ENCODE measurements at regions not wholly inside any gene's neighbourhood (a gene's known extent, or its start where the extent isn't known, plus 50 kb on each side); places are given as distances from the start of the nearest gene placed in this dataset.

DNA sequence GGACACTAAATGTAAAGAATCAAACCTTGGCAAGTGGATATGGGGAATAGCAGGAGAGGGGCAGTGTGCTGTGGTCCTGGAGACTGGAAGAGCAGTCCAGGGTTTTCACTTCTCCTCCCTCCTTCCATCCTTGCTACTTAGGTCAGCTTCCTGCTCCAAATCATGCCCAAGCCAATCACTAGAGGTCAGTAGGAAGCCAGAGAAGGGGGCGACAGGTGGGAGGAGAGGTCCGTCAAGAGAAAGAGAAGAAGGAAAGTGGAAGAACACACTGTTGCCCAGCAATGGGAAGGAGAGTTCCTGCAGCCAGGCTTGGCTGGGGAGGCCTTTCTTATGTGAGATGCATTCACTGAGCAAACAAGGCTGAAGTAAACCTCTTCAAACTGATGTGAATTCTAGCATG is 289.6 kb downstream of the DTWD2 start:
- DNase-seq (ENCODE audit: extremely low spot score): no peak
- POLR2A ChIA-PET: no interaction called here
- TF ChIP-seq, protein P1, sequence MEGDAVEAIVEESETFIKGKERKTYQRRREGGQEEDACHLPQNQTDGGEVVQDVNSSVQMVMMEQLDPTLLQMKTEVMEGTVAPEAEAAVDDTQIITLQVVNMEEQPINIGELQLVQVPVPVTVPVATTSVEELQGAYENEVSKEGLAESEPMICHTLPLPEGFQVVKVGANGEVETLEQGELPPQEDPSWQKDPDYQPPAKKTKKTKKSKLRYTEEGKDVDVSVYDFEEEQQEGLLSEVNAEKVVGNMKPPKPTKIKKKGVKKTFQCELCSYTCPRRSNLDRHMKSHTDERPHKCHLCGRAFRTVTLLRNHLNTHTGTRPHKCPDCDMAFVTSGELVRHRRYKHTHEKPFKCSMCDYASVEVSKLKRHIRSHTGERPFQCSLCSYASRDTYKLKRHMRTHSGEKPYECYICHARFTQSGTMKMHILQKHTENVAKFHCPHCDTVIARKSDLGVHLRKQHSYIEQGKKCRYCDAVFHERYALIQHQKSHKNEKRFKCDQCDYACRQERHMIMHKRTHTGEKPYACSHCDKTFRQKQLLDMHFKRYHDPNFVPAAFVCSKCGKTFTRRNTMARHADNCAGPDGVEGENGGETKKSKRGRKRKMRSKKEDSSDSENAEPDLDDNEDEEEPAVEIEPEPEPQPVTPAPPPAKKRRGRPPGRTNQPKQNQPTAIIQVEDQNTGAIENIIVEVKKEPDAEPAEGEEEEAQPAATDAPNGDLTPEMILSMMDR (IDR thresholded peaks at IDR 0.05; ENCODE audit: control extremely low read depth, extremely low read depth, low read depth, missing control alignments): peak; percentile 14
- CTCF ChIA-PET: interaction anchor here (1.3 to 4.1 kb wide), 2 partner anchors 9 to 94 kb away, joined by 4 to 16 read pairs; no protein-coding TSS in a partner anchor

DNA sequence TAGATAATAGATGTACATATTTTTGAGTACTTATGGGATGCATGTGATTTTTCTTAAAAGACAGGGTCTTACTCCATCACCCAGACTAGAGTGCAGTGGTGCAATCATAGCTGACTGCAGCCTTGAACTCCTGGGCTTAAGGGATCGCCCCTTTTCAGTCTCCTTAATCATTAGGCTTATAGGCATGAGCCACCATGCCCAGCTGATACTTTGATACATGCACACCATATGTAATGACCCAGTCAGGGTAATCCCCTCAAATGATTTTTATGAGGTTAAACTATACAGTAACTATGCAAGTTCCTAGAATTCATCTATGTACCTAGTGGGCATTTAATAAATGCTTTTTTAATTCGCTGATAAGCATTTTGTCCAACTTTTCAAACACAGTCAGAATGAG is 292.3 kb downstream of the DTWD2 start:
- ChIA-PET CTCF (interaction anchor here (1.2 to 4.1 kb wide), 3 partner anchors 8 to 96 kb away, joined by 5 to 16 read pairs (median 6); no protein-coding TSS in a partner anchor), POLR2A (no interaction called here)
- TF ChIP-seq, protein P1 (IDR thresholded peaks at IDR 0.05; ENCODE audit: control extremely low read depth, extremely low read depth, low read depth, missing control alignments): no peak
- DNase-seq (ENCODE audit: extremely low spot score): no peak

DNA sequence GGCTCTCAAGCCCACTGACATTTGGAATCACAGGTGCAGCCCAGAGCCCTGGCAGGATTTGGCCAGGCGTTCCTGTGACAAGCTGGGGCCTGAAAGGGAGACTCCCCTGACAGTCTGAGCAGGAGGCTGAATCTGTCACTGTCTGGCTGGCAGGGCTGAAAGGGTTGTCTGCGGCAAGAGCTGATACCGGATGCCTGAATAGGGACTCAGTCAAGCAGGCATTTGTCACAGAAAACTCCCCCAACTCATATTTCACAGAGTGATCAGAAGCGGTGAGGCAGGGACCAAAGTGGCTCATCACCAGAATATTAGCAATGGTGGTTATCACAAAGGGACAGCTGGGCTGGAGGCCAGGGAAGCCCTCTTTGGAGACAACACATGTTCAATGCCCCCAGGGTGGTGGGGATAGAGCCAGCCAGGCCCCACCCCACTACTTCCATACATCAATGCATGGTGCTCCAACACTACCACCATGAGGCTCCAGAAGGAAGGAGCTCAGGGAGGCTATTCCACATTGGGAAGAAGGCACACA is 295.5 kb downstream of the DTWD2 start:
- CTCF ChIA-PET: no interaction called here
- POLR2A ChIA-PET: no interaction called here
- TF ChIP-seq, protein P1 (IDR thresholded peaks at IDR 0.05; ENCODE audit: control extremely low read depth, extremely low read depth, low read depth, missing control alignments): no peak

DNA sequence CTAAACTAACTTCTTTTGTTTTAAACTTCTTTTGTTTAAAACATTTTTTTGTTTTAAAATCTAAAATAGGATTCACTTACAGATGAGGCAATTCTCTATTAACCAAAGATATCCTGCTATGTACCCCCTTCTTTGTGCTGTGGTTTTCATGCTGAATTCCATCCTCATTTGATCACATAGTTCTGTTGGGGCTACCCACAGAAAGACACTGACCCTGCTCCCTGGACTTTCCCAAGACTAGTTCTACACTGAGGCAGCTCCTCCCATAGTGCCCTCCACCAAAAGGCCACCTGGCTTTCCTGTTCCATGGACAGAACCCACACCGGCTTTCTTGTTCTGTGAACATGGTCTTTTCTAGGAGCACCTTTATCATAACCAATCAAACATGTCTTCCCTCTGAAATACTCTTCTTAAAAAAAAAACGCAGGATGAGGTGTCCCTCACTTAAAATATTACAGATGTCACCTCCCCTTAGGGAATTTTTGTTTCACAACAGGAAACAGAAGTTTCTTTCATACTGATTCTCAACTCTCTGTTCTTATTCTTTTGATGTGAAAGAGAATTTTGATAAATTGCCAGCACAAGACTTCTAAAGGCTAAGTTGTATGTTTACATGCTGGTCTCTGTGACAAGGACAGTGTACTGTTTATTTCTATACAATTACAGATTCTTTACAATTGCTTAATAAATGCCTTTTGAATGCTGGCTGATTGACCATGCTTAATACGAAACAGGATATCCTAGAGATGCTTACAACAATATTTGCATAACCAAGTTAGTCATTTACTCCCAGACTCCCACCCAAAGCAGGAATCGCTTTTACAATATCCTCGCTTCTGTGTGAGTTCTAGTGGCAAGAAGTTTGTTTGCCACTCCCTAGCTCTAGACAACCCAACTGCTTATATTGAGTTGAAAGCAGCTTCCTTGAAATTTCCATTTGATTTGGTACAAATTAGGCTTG is 300.4 kb downstream of the DTWD2 start:
- ChIA-PET POLR2A (no interaction called here), CTCF (interaction anchor here (1.7 to 1.9 kb wide), 3 partner anchors 9 to 13 kb away, joined by 6 read pairs; no protein-coding TSS in a partner anchor)
- DNase-seq (ENCODE audit: extremely low spot score): no peak
- TF ChIP-seq, protein P1 (IDR thresholded peaks at IDR 0.05; ENCODE audit: control extremely low read depth, extremely low read depth, low read depth, missing control alignments): no peak

More for the DNA sequence above, 295.5 kb downstream of the DTWD2 start:
- DNase-seq (ENCODE audit: extremely low spot score): no peak

DNA sequence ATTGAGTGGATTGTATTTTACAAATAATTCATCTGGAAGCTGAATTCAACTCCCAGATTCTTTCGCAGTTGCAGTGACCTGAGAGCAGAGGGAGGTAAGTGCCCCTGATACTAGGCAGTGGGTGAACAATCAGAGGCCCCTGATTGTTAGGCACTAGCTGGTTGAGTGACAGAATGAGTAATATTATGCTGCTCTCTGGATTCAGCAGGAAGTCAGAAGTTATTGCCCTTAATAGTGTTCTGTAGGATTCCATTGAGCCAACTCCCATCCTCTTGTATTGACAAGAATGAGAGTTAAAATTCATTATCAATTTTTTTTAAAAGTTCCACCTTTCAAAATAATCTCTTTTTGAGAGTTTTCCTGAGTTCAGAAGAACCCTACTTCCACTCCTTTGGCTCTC is 301.2 kb downstream of the DTWD2 start:
- TF ChIP-seq, protein P1 (IDR thresholded peaks at IDR 0.05; ENCODE audit: control extremely low read depth, extremely low read depth, low read depth, missing control alignments): no peak
- ChIA-PET CTCF (no interaction called here), POLR2A (no interaction called here)
- no peak for DNase-seq (ENCODE audit: extremely low spot score)

DNA sequence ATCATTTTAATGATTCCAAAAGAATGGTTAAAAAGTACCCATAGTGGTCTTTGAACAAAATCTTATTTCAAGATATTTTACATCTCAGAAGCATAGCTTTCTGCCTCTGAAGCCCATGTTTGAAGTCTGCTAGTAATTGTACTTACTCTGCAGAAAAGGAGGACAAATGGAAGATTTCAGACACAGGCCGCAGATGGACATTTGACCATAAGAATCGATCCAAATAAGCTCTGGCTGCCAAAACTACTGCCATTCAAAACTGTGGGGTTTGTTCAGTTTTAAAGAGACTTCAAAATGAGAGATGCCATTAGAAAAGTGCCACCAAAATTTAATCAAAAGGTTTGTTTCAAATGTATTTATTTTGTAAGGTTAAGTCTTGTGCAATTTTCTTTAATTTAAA is 306.7 kb downstream of the DTWD2 start:
- TF ChIP-seq, protein P1 (IDR thresholded peaks at IDR 0.05; ENCODE audit: control extremely low read depth, extremely low read depth, low read depth, missing control alignments): no peak
- no peak for DNase-seq (ENCODE audit: extremely low spot score)
- POLR2A ChIA-PET: no interaction called here
- CTCF ChIA-PET: no interaction called here
